ENCODE measurements at regions not wholly inside any gene's neighbourhood (a gene's known extent, or its start where the extent isn't known, plus 50 kb on each side); places are given as distances from the start of the nearest gene placed in this dataset.

GRCh38 chr3:10762611-10763247 lies 53.3 kb upstream of the SLC6A11 start:
- TF ChIP-seq POLR2A (IDR thresholded peaks at IDR 0.05) (no peak), CTCF (IDR thresholded peaks at IDR 0.05) (no peak)
